ENCODE measurements at regions not wholly inside any gene's neighbourhood (a gene's known extent, or its start where the extent isn't known, plus 50 kb on each side); places are given as distances from the start of the nearest gene placed in this dataset.

DNA sequence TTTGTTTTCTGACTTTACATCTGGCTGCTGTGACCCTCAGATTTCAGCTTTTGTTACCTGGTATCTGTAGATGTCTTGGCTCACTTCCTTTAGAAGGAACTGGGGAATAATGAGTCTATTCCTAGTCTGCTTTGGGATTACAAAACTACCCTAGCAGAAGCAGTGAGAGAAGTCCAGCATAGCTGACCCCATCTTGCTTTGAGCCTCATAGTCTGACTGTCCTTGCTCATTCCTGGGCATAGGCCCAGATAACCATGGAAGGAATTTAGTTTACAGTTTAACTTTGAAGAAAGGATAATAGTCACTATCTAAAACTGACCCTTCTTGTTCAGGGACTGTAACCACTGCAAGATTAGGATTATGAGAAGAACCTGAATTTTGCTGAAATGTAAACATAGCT, 163.0 kb upstream of the HNMT start:
- no peaks in the 10 kb centered on the region for H3K4me1 Mint-ChIP-seq (ENCODE audit: low read depth in 2 of 2)
- no peak overlapping the region for H3K27ac Mint-ChIP-seq
- DNase-seq (ENCODE audit: low spot score) (no peak), ATAC-seq (no peak)
- H3K9me3 Mint-ChIP-seq = peaks cover 13% of the 10 kb centered on the region
- no peaks in the 10 kb centered on the region for H3K36me3 Mint-ChIP-seq
- no peak overlapping the region for H3K4me3 Mint-ChIP-seq
- no peaks in the 10 kb centered on the region for H3K27me3 Mint-ChIP-seq

DNA sequence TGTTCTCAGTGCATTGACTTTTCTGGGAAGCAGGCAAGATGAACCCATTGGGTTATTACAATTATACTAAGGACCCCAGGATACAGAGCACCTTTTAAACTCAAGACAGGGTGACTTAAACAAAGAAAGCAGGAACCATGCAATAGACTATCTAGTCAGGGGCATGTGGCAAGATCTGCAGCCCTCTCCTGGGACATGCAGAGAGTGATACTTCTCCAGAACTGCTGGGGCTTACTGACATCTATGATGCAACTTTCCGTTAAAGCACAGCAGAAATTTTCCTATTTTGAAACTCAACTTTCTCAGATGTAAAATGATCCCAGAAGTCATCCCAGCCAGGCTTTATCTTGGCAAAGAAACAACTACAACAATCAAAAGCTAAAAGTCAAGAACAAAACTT, 162.2 kb upstream of the HNMT start:
- H3K4me3 Mint-ChIP-seq = no peak overlapping the region
- DNase-seq (ENCODE audit: low spot score) (no peak), ATAC-seq (no peak)
- H3K27ac Mint-ChIP-seq = no peak overlapping the region
- H3K9me3 Mint-ChIP-seq = peaks cover 16% of the 10 kb centered on the region
- H3K27me3 Mint-ChIP-seq = no peaks in the 10 kb centered on the region
- H3K4me1 Mint-ChIP-seq (ENCODE audit: low read depth in 2 of 2) = no peaks in the 10 kb centered on the region
- no peaks in the 10 kb centered on the region for H3K36me3 Mint-ChIP-seq

DNA sequence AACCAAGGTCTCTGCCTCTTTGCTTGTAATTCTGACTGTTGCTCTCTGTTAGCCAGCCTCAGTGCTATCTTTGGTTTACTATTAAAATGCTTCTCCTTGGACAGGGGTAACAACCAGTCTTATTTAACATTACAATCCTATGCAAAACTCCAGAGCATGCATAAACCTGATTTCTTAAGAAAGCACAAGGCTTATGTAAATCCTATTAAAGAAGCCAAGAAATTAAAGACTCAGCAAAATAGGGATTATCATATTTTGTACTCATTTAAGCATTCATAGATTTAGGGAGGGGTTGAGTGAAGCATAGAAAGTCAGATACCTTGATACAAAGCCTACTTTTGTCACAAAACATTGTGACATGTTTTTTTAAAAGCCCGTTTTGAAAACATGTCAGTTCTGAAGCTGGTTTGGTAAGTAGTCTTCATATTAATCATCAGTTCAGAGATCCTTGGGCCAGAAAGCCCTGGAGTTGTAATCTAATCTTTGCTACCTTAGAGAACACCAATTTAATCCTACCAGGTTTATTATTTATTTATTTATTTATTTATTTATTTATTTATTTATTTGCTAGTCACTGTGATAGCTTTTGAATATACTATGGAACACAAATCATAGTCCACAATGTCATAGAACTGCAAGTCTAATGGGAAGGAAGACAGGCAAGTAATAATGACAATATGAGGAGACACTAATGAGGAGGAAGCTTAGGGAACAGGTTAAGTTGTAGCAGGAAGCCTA, 158.0 kb upstream of the HNMT start:
- Mint-ChIP-seq H3K27ac (no peak overlapping the region), H3K36me3 (no peaks in the 10 kb centered on the region), H3K27me3 (no peaks in the 10 kb centered on the region), H3K4me1 (ENCODE audit: low read depth in 2 of 2) (no peaks in the 10 kb centered on the region), H3K4me3 (no peak overlapping the region), H3K9me3 (peaks cover 15% of the 10 kb centered on the region)
- DNase-seq (ENCODE audit: low spot score) = no peak
- no peak for ATAC-seq

DNA sequence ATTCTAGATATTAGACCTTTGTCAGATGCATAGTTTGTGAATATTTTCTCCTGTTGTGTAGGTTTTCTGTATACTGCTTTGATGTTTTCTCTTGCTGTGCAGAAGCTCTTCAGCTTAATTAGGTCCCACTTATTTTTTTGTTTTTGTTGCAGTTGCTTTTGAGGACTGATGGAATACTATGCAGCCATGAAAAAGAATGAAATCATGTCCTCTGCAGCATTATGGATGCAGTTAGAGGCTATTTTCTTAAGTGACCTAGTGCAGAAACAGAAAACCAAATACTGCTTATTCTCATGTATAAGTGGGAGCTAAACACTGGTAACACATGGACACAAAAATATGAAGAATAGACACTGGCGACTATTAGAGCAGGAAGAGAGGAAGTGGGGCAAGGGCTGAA, 155.0 kb upstream of the HNMT start:
- peaks cover 21% of the 10 kb centered on the region for H3K9me3 Mint-ChIP-seq
- H3K4me1 Mint-ChIP-seq (ENCODE audit: low read depth in 2 of 2) = no peaks in the 10 kb centered on the region
- H3K27me3 Mint-ChIP-seq = no peaks in the 10 kb centered on the region
- DNase-seq (ENCODE audit: low spot score) = no peak
- ATAC-seq = no peak
- H3K27ac Mint-ChIP-seq = no peak overlapping the region
- H3K36me3 Mint-ChIP-seq = no peaks in the 10 kb centered on the region
- no peak overlapping the region for H3K4me3 Mint-ChIP-seq

DNA sequence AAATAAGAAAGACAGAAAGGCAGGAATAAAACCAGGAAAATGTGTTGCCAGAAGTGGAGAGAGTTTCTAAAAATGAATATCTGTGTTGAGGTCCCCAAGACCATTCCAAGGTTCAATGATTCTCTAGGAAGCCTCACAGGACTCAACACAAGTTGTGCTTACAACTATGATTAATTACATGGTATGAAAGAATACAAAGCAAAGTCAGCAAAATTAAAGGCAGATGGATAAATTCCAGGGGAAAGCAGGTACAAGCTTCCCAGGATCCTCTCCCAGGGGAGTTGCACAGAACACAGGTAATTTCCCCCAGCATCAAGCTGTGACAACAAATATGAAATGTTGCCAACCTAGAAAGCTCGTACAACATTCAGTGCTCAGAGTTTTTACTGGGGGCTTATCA, 154.4 kb upstream of the HNMT start:
- H3K27me3 Mint-ChIP-seq = no peaks in the 10 kb centered on the region
- no peak overlapping the region for H3K4me3 Mint-ChIP-seq
- H3K27ac Mint-ChIP-seq = no peak overlapping the region
- peaks cover 21% of the 10 kb centered on the region for H3K9me3 Mint-ChIP-seq
- DNase-seq (ENCODE audit: low spot score) (no peak), ATAC-seq (no peak)
- H3K4me1 Mint-ChIP-seq (ENCODE audit: low read depth in 2 of 2) = no peaks in the 10 kb centered on the region
- H3K36me3 Mint-ChIP-seq = no peaks in the 10 kb centered on the region

DNA sequence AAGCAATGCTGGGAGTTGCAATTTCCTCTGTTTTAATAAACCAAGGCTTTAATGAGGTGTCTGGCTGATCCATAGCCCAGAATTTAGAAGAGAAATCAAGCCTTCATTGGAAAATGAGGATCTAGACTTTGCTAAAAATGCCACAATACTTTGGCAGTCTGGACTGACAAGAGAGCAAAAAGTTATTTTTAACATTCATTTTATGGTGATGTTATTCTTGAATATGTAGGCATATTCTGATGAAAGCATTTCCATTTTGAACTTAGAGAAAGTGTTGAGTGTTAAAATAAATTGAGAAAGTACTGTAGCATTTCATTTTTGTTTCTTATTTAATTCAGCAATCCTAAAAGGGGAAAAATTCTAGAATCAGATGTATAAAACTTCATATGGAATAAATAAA, 151.8 kb upstream of the HNMT start:
- Mint-ChIP-seq H3K4me3 (no peak overlapping the region), H3K27me3 (no peaks in the 10 kb centered on the region), H3K27ac (no peak overlapping the region), H3K36me3 (no peaks in the 10 kb centered on the region), H3K4me1 (ENCODE audit: low read depth in 2 of 2) (no peaks in the 10 kb centered on the region), H3K9me3 (peaks cover 18% of the 10 kb centered on the region)
- ATAC-seq = no peak
- DNase-seq (ENCODE audit: low spot score) = no peak

DNA sequence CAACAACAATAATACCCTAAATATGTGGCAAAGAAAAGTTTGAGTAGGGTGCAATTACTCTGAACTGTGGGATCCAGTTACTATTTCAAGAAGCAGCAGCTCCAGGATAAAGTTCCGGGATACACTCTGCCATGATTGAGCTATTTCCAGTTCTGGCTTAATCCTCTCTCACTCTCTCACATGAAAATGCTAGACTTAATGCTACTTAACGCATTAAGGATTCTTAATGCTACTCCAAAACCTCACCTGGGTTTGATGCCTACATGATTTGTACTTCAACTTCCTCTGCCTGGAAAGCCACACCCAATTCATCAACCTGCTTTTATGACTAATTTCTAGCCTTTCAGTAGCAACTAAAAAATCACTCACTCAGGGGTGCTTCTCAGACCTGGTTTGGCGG, 151.1 kb upstream of the HNMT start:
- no peak overlapping the region for H3K4me3 Mint-ChIP-seq
- H3K27me3 Mint-ChIP-seq = no peaks in the 10 kb centered on the region
- no peaks in the 10 kb centered on the region for H3K36me3 Mint-ChIP-seq
- peaks cover 18% of the 10 kb centered on the region for H3K9me3 Mint-ChIP-seq
- H3K4me1 Mint-ChIP-seq (ENCODE audit: low read depth in 2 of 2) = no peaks in the 10 kb centered on the region
- no peak for DNase-seq (ENCODE audit: low spot score)
- no peak for ATAC-seq
- no peak overlapping the region for H3K27ac Mint-ChIP-seq

DNA sequence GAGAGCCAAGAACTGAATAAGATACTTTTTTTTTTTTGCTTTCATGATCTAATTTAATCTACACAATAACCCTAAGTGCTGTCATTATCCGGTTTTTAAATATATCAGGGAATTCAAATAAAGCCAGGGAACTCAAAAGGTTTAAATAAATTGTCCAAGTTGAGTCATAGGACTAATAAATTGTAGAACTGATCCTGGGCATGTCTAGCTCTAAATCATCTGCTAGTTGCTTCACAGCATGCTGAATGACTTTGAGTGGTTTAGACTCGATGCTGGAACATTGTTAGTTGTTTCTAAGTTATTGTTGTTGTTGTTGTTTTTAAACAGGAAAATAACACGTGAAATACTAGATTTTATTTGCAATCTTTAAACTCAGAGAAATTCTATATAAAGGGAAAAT, 147.2 kb upstream of the HNMT start:
- Mint-ChIP-seq H3K27me3 (no peaks in the 10 kb centered on the region), H3K4me1 (ENCODE audit: low read depth in 2 of 2) (no peaks in the 10 kb centered on the region), H3K27ac (no peak overlapping the region), H3K36me3 (no peaks in the 10 kb centered on the region), H3K9me3 (peaks cover 4% of the 10 kb centered on the region), H3K4me3 (no peak overlapping the region)
- DNase-seq (ENCODE audit: low spot score) (no peak), ATAC-seq (no peak)

DNA sequence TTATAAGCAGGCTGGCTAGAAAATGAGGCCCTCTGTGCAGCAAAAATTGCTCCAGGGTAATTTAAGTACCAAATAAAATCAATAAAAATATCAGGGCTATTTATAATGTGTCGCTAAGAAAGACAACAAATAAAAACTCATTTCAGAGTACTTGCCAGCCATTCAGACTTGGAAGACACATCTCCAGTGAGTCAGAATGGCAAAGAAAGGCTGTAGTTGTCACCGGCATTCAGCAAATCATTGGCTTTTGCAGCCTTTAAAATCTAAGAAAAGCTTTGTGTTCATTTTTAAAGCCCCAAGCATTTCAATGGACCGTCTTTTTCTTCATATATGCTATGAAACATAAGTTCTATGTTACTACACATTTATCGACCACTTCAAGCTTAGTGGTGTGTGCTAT, 141.1 kb upstream of the HNMT start:
- ATAC-seq (no peak), DNase-seq (ENCODE audit: low spot score) (no peak)
- no peak overlapping the region for H3K27ac Mint-ChIP-seq
- H3K4me1 Mint-ChIP-seq (ENCODE audit: low read depth in 2 of 2) = no peaks in the 10 kb centered on the region
- H3K27me3 Mint-ChIP-seq = no peaks in the 10 kb centered on the region
- H3K9me3 Mint-ChIP-seq = peaks cover 11% of the 10 kb centered on the region
- no peaks in the 10 kb centered on the region for H3K36me3 Mint-ChIP-seq
- H3K4me3 Mint-ChIP-seq = no peak overlapping the region

DNA sequence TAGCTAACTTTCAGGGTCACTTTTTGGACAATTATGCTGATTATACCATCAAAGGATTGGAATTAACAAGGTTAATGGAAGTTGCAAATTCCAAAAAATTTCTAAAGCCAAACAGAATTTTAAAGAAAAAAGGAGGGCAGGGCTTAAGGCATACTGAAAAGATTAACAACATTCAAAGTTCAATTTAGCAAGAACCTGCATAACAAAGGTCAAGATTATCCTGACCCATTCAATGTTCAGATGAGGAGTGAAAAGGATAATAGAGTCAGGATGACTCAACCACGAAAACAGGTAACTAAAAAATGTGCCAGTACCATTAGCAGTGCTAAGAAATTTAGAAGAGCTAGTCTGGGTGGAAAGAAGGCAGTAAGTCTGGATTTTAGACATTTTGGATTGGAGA, 139.8 kb upstream of the HNMT start:
- Mint-ChIP-seq H3K27me3 (no peaks in the 10 kb centered on the region), H3K9me3 (peaks cover 11% of the 10 kb centered on the region), H3K4me3 (no peak overlapping the region), H3K4me1 (ENCODE audit: low read depth in 2 of 2) (no peaks in the 10 kb centered on the region), H3K36me3 (no peaks in the 10 kb centered on the region), H3K27ac (no peak overlapping the region)
- ATAC-seq (no peak), DNase-seq (ENCODE audit: low spot score) (no peak)

DNA sequence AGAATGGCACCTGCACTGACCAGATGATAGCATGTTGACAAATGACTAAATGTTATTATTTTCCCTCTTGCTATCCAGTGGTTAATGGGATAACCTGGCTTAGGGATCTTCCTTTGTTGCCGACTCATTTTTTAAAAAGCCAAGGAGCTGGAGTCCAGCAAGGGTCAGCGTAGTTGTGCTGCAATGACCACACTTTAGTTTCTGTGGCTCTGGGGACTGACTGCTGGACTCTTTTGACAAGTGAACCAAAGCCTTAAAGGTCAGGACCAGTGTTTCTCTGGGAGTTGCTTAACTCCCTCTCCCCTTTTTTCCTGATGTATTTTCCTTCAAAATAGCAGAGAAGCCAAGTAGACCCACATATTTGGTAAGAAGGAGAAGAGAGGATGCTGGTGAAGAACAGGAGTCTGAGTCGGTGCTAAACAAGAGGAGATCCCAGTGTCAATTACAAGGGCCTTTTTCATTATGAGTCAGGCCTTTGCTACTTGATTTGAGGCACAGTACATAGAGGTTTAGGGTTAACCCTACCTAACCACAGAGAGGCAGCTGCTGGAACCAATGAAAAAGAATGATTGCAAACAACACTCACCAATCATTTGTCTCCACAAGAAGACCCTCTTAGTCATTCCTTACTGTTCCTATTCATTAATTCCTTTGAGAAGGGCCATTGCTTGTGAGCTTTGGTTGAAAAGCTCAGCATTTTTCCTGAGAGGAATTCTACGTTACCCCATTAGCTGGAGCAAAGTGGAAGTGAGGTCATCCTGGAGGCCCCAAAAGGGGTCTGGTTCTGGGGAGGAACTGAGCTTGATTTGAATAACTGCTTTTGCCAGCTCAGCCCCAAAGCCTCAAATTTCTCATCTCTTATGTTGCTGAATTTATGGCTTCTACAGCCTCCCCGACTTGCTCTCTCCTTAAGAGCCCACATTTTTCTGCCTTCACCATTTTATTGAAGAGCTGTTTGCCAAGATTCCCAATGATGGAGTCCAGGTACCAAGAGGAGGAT, 137.6 kb upstream of the HNMT start:
- Mint-ChIP-seq H3K9me3 (peaks cover 11% of the 10 kb centered on the region), H3K27ac (no peak overlapping the region), H3K36me3 (no peaks in the 10 kb centered on the region), H3K4me3 (no peak overlapping the region), H3K4me1 (ENCODE audit: low read depth in 2 of 2) (no peaks in the 10 kb centered on the region), H3K27me3 (no peaks in the 10 kb centered on the region)
- ATAC-seq (peak in 1 of 2 donors; percentile 31), DNase-seq (ENCODE audit: low spot score) (no peak)

DNA sequence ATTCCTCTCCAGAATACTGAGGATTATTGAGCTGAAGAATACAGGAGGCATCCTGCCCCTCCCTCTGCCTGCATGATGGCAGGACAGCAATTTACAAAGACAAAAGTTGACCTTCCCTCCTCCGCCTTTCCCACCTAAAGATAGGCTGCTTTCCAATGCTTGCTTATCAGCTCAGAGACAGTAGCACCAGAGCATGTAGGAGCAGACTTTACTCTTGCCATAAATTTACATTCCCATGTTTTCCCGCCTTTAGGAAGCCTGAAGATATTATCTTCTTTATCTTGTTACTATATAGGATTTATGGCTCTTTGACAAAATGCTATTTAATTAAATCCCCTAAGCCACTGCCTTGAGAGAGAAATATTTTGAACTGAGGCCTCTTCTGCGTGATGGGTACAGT, 135.6 kb upstream of the HNMT start:
- ATAC-seq (no peak), DNase-seq (ENCODE audit: low spot score) (no peak)
- H3K4me3 Mint-ChIP-seq = no peak overlapping the region
- no peak overlapping the region for H3K27ac Mint-ChIP-seq
- peaks cover 7% of the 10 kb centered on the region for H3K9me3 Mint-ChIP-seq
- peaks cover 0 to 3% of the 10 kb centered on the region in 2 donors for H3K27me3 Mint-ChIP-seq
- H3K36me3 Mint-ChIP-seq = no peaks in the 10 kb centered on the region
- H3K4me1 Mint-ChIP-seq (ENCODE audit: low read depth in 2 of 2) = no peaks in the 10 kb centered on the region

DNA sequence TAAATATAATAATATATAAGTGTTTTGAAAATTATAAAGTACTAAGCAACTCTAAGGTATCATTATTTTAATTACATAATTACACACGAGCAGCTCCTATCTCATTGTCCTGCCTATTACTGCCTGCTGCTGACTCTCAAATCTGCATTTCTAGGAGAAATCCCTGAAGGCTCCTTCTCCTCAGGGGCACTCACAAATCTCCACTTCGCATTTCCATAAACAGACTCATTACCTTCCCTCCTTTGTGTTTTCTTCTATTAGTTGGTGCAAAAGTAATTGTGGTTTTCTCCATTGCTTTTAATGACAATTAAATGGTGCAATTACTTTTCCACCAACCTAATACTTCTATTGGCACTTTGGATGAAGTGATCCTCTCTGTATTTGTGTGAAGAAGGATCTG, 135.0 kb upstream of the HNMT start:
- H3K9me3 Mint-ChIP-seq = peaks cover 7% of the 10 kb centered on the region
- H3K4me1 Mint-ChIP-seq (ENCODE audit: low read depth in 2 of 2) = no peaks in the 10 kb centered on the region
- DNase-seq (ENCODE audit: low spot score) = no peak
- no peaks in the 10 kb centered on the region for H3K36me3 Mint-ChIP-seq
- H3K27me3 Mint-ChIP-seq = peaks cover 0 to 3% of the 10 kb centered on the region in 2 donors
- H3K27ac Mint-ChIP-seq = no peak overlapping the region
- H3K4me3 Mint-ChIP-seq = no peak overlapping the region
- ATAC-seq = no peak

DNA sequence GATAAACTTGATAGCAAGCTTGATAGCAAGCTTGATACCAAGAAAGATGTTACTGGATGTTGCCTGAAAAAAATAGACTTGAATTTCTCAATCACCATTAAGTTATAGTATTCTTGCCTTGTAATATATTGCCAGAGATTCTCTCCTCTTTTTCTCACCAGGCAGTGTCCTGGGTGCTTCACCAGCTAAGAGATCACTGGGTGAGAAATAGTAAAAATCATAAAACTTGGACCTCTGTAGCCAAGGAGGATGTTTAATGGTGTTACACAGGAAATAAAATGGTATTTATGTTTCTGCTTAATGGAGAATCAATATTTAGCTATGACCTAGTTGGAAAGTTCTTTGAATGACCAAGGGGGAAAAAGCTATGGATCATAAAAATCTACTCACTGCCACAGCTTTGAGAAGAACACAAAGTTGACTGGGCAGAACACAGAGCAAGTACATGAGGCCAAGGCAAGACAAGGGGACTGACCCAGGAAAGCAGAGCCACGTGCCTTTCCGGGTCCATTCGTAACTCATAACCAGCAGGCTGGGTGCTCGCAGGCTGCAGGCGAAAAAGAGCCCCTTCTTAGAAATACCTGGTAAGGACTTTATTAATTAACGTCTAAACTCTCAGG, 129.4 kb upstream of the HNMT start:
- peaks cover 0 to 3% of the 10 kb centered on the region in 2 donors for H3K27me3 Mint-ChIP-seq
- H3K9me3 Mint-ChIP-seq = no peaks in the 10 kb centered on the region
- no peaks in the 10 kb centered on the region for H3K36me3 Mint-ChIP-seq
- ATAC-seq (no peak), DNase-seq (ENCODE audit: low spot score) (no peak)
- no peaks in the 10 kb centered on the region for H3K4me1 Mint-ChIP-seq (ENCODE audit: low read depth in 2 of 2)
- H3K4me3 Mint-ChIP-seq = no peak overlapping the region
- H3K27ac Mint-ChIP-seq = no peak overlapping the region
